BLaER1 (cell line): ENCODE measurements at regions not wholly inside any gene's neighbourhood (a gene's known extent, or its start where the extent isn't known, plus 50 kb on each side); places are given as distances from the start of the nearest gene placed in this dataset.
"Not testable (repeated sequence)": the region's sequence is repeated elsewhere in the genome, so short reads cannot be mapped to it uniquely, and the experiment has no call there.

Experiments
- H3K27ac ChIP-seq: shearing (Covaris generic); formaldehyde crosslinking; 2 replicates; pipeline ENCODE4 v1.8.1; 2022
- H3K27me3 ChIP-seq: shearing (Covaris generic); formaldehyde crosslinking; 2 replicates; pipeline ENCODE4 v1.8.1; 2022
- H3K36me3 ChIP-seq: shearing (Covaris generic); formaldehyde crosslinking; 2 replicates; pipeline ENCODE4 v1.8.1; 2022
- H3K4me1 ChIP-seq: shearing (Covaris generic); formaldehyde crosslinking; 2 replicates; pipeline ENCODE4 v1.8.1; 2022
- H3K4me2 ChIP-seq: shearing (Covaris generic); formaldehyde crosslinking; 2 replicates; pipeline ENCODE4 v1.8.1; 2022
- H3K4me3 ChIP-seq: shearing (Covaris generic); formaldehyde crosslinking; 2 replicates; pipeline ENCODE4 v1.8.1; 2022
- H3K9ac ChIP-seq: shearing (Covaris generic); formaldehyde crosslinking; 2 replicates; pipeline ENCODE4 v1.8.1; 2022
- H3K9me3 ChIP-seq: shearing (Covaris generic); formaldehyde crosslinking; 2 replicates; pipeline ENCODE4 v1.8.1; 2022
- H4K20me1 ChIP-seq: shearing (Covaris generic); formaldehyde crosslinking; 2 replicates; pipeline ENCODE4 v1.8.1; 2022

- H3K36me3 ChIP-seq, H4K20me1 ChIP-seq, H3K4me1 ChIP-seq, H3K9ac ChIP-seq, H3K27ac ChIP-seq, H3K4me3 ChIP-seq, H3K27me3 ChIP-seq, H3K9me3 ChIP-seq, H3K4me2 ChIP-seq: not testable (repeated sequence)
Measured at GRCh38 chrX:144121566-144121965, 237.7 kb downstream of the UBE2NL start.

GRCh38 chrX:144127570-144128169, 243.8 kb downstream of the UBE2NL start:
- not testable (repeated sequence) for H3K4me1 ChIP-seq, H3K4me3 ChIP-seq, H3K4me2 ChIP-seq, H3K9ac ChIP-seq, H3K36me3 ChIP-seq, H3K27ac ChIP-seq, H4K20me1 ChIP-seq, H3K27me3 ChIP-seq, H3K9me3 ChIP-seq

GRCh38 chrX:144129511-144129910, 245.6 kb downstream of the UBE2NL start:
- H3K9ac ChIP-seq, H3K27ac ChIP-seq: not testable (repeated sequence)

GRCh38 chrX:144130507-144130906, 246.6 kb downstream of the UBE2NL start:
- H3K27me3 ChIP-seq, H3K4me1 ChIP-seq, H4K20me1 ChIP-seq, H3K27ac ChIP-seq, H3K4me3 ChIP-seq, H3K9me3 ChIP-seq, H3K9ac ChIP-seq, H3K4me2 ChIP-seq, H3K36me3 ChIP-seq: not testable (repeated sequence)

More at GRCh38 chrX:144129511-144129910, 245.6 kb downstream of the UBE2NL start:
- not testable (repeated sequence) for H3K36me3 ChIP-seq, H3K4me1 ChIP-seq, H3K27me3 ChIP-seq, H3K4me3 ChIP-seq, H3K9me3 ChIP-seq, H3K4me2 ChIP-seq, H4K20me1 ChIP-seq

GRCh38 chrX:144131080-144131479, 247.2 kb downstream of the UBE2NL start:
- H4K20me1 ChIP-seq, H3K4me2 ChIP-seq, H3K9ac ChIP-seq, H3K4me1 ChIP-seq, H3K27ac ChIP-seq, H3K36me3 ChIP-seq, H3K9me3 ChIP-seq, H3K27me3 ChIP-seq, H3K4me3 ChIP-seq: not testable (repeated sequence)

- not testable (repeated sequence) for H3K36me3 ChIP-seq, H4K20me1 ChIP-seq, H3K27ac ChIP-seq, H3K4me2 ChIP-seq, H3K9ac ChIP-seq, H3K4me3 ChIP-seq, H3K27me3 ChIP-seq, H3K4me1 ChIP-seq, H3K9me3 ChIP-seq
Measured at GRCh38 chrX:144134448-144135119, 250.7 kb downstream of the UBE2NL start.

- H3K27me3 ChIP-seq, H3K36me3 ChIP-seq, H4K20me1 ChIP-seq, H3K4me1 ChIP-seq, H3K9ac ChIP-seq, H3K27ac ChIP-seq, H3K9me3 ChIP-seq, H3K4me2 ChIP-seq, H3K4me3 ChIP-seq: not testable (repeated sequence)
Measured at GRCh38 chrX:144154474-144154873, 270.6 kb downstream of the UBE2NL start.

GRCh38 chrX:144185197-144185596, 301.3 kb downstream of the UBE2NL start:
- not testable (repeated sequence) for H3K9ac ChIP-seq, H3K27me3 ChIP-seq, H3K4me1 ChIP-seq, H3K4me2 ChIP-seq, H3K27ac ChIP-seq, H3K36me3 ChIP-seq, H3K9me3 ChIP-seq, H3K4me3 ChIP-seq, H4K20me1 ChIP-seq

GRCh38 chrX:144188489-144188888, 304.6 kb downstream of the UBE2NL start:
- H3K4me2 ChIP-seq, H3K9ac ChIP-seq, H3K27me3 ChIP-seq, H3K4me1 ChIP-seq, H3K4me3 ChIP-seq, H3K36me3 ChIP-seq, H3K27ac ChIP-seq, H4K20me1 ChIP-seq, H3K9me3 ChIP-seq: not testable (repeated sequence)

- H3K4me3 ChIP-seq, H4K20me1 ChIP-seq, H3K27me3 ChIP-seq, H3K9ac ChIP-seq, H3K27ac ChIP-seq, H3K9me3 ChIP-seq, H3K4me1 ChIP-seq, H3K4me2 ChIP-seq, H3K36me3 ChIP-seq: not testable (repeated sequence)
Measured at GRCh38 chrX:144197057-144197456, 313.2 kb downstream of the UBE2NL start.

- not testable (repeated sequence) for H3K9ac ChIP-seq, H3K36me3 ChIP-seq, H3K4me2 ChIP-seq, H3K4me3 ChIP-seq, H4K20me1 ChIP-seq, H3K27me3 ChIP-seq, H3K27ac ChIP-seq, H3K9me3 ChIP-seq, H3K4me1 ChIP-seq
Measured at GRCh38 chrX:144202726-144203125, 318.9 kb downstream of the UBE2NL start.

- H4K20me1 ChIP-seq, H3K4me1 ChIP-seq, H3K4me3 ChIP-seq, H3K4me2 ChIP-seq, H3K36me3 ChIP-seq, H3K9ac ChIP-seq, H3K9me3 ChIP-seq, H3K27ac ChIP-seq: not testable (repeated sequence)
- H3K27me3 ChIP-seq = peaks cover 12% of the 10 kb centered on the region; the same call in 1 of the 2 replicates
Measured at GRCh38 chrX:144208360-144209024, 324.6 kb downstream of the UBE2NL start.
